HEK293T (cell line): ENCODE measurements at regions not wholly inside any gene's neighbourhood (a gene's known extent, or its start where the extent isn't known, plus 50 kb on each side); places are given as distances from the start of the nearest gene placed in this dataset.
"Not testable (repeated sequence)": the region's sequence is repeated elsewhere in the genome, so short reads cannot be mapped to it uniquely, and the experiment has no call there.

Experiments used
- ARNT ChIP-seq: fragments of 450-650 bp; IDR thresholded peaks from 2 replicates; pipeline ENCODE4 v1.6.1; 2017; ENCODE audit warnings: mild to moderate bottlenecking
- FOXK2 ChIP-seq: fragments of 450-650 bp; IDR thresholded peaks from 2 replicates; pipeline ENCODE4 v1.6.1; 2016; ENCODE audit warnings: mild to moderate bottlenecking
- FOXM1 ChIP-seq: fragments of 450-650 bp; IDR thresholded peaks from 2 replicates; pipeline ENCODE4 v1.6.1; 2017; ENCODE audit warnings: mild to moderate bottlenecking, borderline replicate concordance
- SP1 ChIP-seq: fragments of 450-650 bp; IDR thresholded peaks from 2 replicates; pipeline ENCODE4 v1.6.1; 2017
- SUZ12 ChIP-seq: fragments of 450-650 bp; IDR thresholded peaks from 2 replicates; pipeline ENCODE4 v1.6.1; 2016; ENCODE audit warnings: mild to moderate bottlenecking

DNA sequence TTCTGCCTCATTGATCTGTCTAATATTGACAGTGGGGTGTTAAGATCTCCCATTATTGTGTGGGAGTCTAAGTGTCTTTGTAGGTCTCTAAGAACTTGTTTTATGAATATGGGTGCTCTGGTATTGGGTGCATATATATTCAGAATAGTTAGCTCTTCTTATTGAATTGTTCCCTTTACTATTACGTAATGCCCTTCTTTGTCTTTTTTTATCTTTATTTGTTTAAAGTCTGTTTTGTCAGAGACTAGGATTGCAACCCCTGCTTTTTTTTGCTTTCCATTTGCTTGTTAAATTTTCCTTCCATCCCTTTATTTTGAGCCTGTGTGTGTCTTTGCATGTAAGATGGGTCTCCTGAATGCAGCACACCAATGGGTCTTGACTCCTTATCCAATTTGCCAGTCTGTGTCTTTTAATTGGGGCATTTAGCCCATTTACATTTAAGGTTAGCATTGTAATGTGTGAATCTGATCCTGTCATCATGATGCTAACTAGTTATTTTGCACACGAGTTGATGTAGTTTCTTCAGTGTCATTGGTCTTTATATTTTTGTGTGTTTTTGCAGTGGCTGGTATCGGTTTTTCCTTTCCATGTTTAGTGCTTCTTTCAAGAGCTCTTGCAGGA lies 1126.0 kb upstream of the TMEM132C start:
- not testable (repeated sequence) for TF ChIP-seq FOXM1, SUZ12, SP1, FOXK2, ARNT
